ENCODE measurements at regions not wholly inside any gene's neighbourhood (a gene's known extent, or its start where the extent isn't known, plus 50 kb on each side); places are given as distances from the start of the nearest gene placed in this dataset.
A peak's percentile ranks its signal among the peaks of the same experiment; 100 is the strongest.
"Not testable (repeated sequence)": the region's sequence is repeated elsewhere in the genome, so short reads cannot be mapped to it uniquely, and the experiment has no call there.

- H3K4me3 ChIP-seq (ENCODE audit: low read depth, low read length), result no peak overlapping the region
- TF ChIP-seq CTCF (IDR thresholded peaks at IDR 0.05; ENCODE audit: insufficient read depth, low read length, missing control alignments), result no peak
- CTCF ChIA-PET, result no interaction called here
- POLR2A ChIA-PET, result no interaction called here
- no peak for DNase-seq (ENCODE audit: low read depth, low spot score)
Measured at GRCh38 chr19:31478241-31478640, 129.0 kb upstream of the TSHZ3 start.

DNA sequence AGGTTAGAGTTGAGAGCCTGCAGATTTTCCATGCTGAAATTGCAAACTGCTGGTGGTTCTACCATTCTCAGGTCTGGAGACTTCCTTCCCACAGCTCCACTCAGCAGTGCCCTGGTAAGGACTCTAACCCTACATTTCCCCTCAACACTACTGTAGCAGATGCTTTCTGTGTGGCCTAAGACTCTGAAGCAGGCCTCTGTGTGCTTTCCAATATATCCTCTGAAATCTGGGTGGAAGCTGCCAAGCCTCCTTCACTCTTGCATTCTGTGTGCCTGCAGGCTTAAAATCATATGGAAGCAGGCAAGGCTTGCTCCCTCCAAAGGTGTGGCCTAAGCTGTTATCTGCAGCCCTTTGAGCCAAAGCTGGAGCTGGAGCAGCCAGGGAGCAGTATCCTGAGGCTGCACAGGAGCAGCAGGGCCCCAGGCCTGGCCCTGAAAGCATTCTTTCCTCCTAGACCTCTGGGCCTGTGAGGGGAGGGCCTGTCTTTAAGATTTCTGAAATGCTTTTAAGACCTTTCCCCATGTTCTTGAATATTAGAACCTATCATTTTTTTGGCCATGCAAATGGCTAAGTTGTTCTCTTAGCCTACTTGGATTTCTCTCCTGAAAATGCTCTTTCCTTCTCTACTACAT lies 134.1 kb upstream of the TSHZ3 start:
- POLR2A ChIA-PET, result no interaction called here
- CTCF ChIA-PET, result no interaction called here
- no peak for TF ChIP-seq CTCF (IDR thresholded peaks at IDR 0.05; ENCODE audit: insufficient read depth, low read length, missing control alignments)
- DNase-seq (ENCODE audit: low read depth, low spot score), result no peak
- H3K4me3 ChIP-seq (ENCODE audit: low read depth, low read length), result no peak overlapping the region

GRCh38 chr19:31484858-31485410 lies 135.7 kb upstream of the TSHZ3 start:
- TF ChIP-seq CTCF (IDR thresholded peaks at IDR 0.05; ENCODE audit: insufficient read depth, low read length, missing control alignments), result peak; percentile 12
- DNase-seq (ENCODE audit: low read depth, low spot score); POLR2A ChIA-PET; H3K4me3 ChIP-seq (ENCODE audit: low read depth, low read length): not testable (repeated sequence)
- CTCF ChIA-PET, result interaction anchor here (0.7 kb wide), 1 partner anchor 740 kb away, joined by 3 read pairs; no protein-coding TSS in a partner anchor

GRCh38 chr19:31485472-31485871 lies 136.2 kb upstream of the TSHZ3 start:
- no peak for TF ChIP-seq CTCF (IDR thresholded peaks at IDR 0.05; ENCODE audit: insufficient read depth, low read length, missing control alignments)
- DNase-seq (ENCODE audit: low read depth, low spot score), result no peak
- ChIA-PET POLR2A (no interaction called here), CTCF (interaction anchor here (0.7 kb wide), 1 partner anchor 739 kb away, joined by 3 read pairs; no protein-coding TSS in a partner anchor)
- no peak overlapping the region for H3K4me3 ChIP-seq (ENCODE audit: low read depth, low read length)

DNA sequence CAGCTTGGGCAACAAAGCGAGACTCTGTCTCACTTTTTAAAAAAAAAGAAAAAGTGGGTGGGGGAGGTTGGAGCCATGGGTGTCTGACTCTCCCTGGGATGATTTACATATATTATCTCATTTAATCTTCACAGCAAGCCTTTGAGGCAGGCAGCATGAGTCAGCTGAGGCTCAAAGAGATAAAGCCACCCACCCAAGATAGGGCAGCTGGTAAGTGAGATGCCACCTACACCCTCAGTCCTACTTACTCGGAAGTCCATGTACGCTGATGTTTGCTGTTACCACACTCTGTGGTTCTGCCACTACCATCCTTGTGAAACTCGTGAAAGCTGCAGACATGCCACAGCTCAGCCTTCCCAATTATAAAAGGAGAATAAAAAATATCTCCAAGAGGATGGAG lies 142.0 kb upstream of the TSHZ3 start:
- no peak for DNase-seq (ENCODE audit: low read depth, low spot score)
- no peak for TF ChIP-seq CTCF (IDR thresholded peaks at IDR 0.05; ENCODE audit: insufficient read depth, low read length, missing control alignments)
- no peak overlapping the region for H3K4me3 ChIP-seq (ENCODE audit: low read depth, low read length)
- ChIA-PET CTCF (no interaction called here), POLR2A (no interaction called here)

DNA sequence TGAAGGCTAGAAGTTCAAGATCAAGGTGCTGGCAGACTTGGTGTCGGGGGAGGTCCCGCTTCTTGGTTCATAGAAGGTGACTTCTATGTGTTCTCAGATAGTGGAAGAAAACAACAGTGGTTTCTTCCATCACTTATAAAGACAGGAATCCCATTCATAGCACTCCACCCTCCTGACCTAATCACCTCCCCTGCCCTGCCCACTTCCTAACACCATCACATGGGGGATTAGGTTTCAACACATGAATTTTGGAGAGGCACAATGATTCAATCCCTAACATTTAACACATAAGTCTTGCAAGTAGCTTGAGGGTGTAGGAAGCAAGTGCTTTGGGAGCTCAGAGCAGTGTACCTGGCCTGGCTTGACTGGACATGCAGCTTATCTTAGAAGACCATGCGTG lies 142.8 kb upstream of the TSHZ3 start:
- ChIA-PET CTCF (no interaction called here), POLR2A (no interaction called here)
- no peak for DNase-seq (ENCODE audit: low read depth, low spot score)
- no peak overlapping the region for H3K4me3 ChIP-seq (ENCODE audit: low read depth, low read length)
- no peak for TF ChIP-seq CTCF (IDR thresholded peaks at IDR 0.05; ENCODE audit: insufficient read depth, low read length, missing control alignments)

Measured in AG04449 (cell line).